ENCODE measurements at regions not wholly inside any gene's neighbourhood (a gene's known extent, or its start where the extent isn't known, plus 50 kb on each side); places are given as distances from the start of the nearest gene placed in this dataset.

GRCh38 chr5:65070026-65070425, 301.3 kb downstream of the CWC27 start:
- TF ChIP-seq EZH2 (IDR thresholded peaks at IDR 0.05; ENCODE audit: borderline replicate concordance, low read length), result no peak
- no peak for TF ChIP-seq CTCF (IDR thresholded peaks at IDR 0.05; ENCODE audit: low read length)
